HG02938 (cell line): ENCODE measurements at regions not wholly inside any gene's neighbourhood (a gene's known extent, or its start where the extent isn't known, plus 50 kb on each side); places are given as distances from the start of the nearest gene placed in this dataset.

Experiments used
- ATAC-seq: cut with Tn5 transposase; IDR thresholded peaks from one replicate; pipeline ENCODE4 v1.9.1; 2021; ENCODE audit warnings: mild to moderate bottlenecking, moderate library complexity; ENCODE audit not compliant: unreplicated experiment

GRCh38 chr12:43294916-43295315, 257.1 kb downstream of the ADAMTS20 start:
- ATAC-seq = no peak

- no peak for ATAC-seq
Measured at GRCh38 chr12:43294147-43294546, 257.9 kb downstream of the ADAMTS20 start.

- ATAC-seq = no peak
Measured at GRCh38 chr12:43293396-43293795, 258.6 kb downstream of the ADAMTS20 start.

- ATAC-seq = no peak
Measured at GRCh38 chr12:43292699-43293098, 259.3 kb downstream of the ADAMTS20 start.

GRCh38 chr12:43291516-43291915, 260.5 kb downstream of the ADAMTS20 start:
- no peak for ATAC-seq

- ATAC-seq = no peak
Measured at GRCh38 chr12:43290836-43291235, 261.2 kb downstream of the ADAMTS20 start.

- ATAC-seq = no peak
Measured at GRCh38 chr12:43289426-43289801, 262.6 kb downstream of the ADAMTS20 start.

GRCh38 chr12:43288671-43289425, 263.2 kb downstream of the ADAMTS20 start:
- ATAC-seq = no peak

GRCh38 chr12:43287706-43288383, 264.2 kb downstream of the ADAMTS20 start:
- ATAC-seq = no peak

- no peak for ATAC-seq
Measured at GRCh38 chr12:43286986-43287385, 265.0 kb downstream of the ADAMTS20 start.

- ATAC-seq = peak; percentile 86
Measured at GRCh38 chr12:43285159-43285598, 266.8 kb downstream of the ADAMTS20 start.

- ATAC-seq = no peak
Measured at GRCh38 chr12:43284486-43285158, 267.4 kb downstream of the ADAMTS20 start.

- no peak for ATAC-seq
Measured at GRCh38 chr12:43283206-43283605, 268.8 kb downstream of the ADAMTS20 start.

GRCh38 chr12:43282106-43282505, 269.9 kb downstream of the ADAMTS20 start:
- ATAC-seq = no peak

- ATAC-seq = no peak
Measured at GRCh38 chr12:43281563-43281962, 270.4 kb downstream of the ADAMTS20 start.

GRCh38 chr12:43278541-43278832, 273.5 kb downstream of the ADAMTS20 start:
- no peak for ATAC-seq

- peak; percentile 95 for ATAC-seq
Measured at GRCh38 chr12:43277651-43278540, 274.1 kb downstream of the ADAMTS20 start.

- ATAC-seq = no peak
Measured at GRCh38 chr12:43273467-43273866, 278.5 kb downstream of the ADAMTS20 start.

GRCh38 chr12:43271659-43272058, 280.3 kb downstream of the ADAMTS20 start:
- ATAC-seq = no peak

- no peak for ATAC-seq
Measured at GRCh38 chr12:43267818-43268217, 284.2 kb downstream of the ADAMTS20 start.

- no peak for ATAC-seq
Measured at GRCh38 chr12:43261701-43262100, 290.3 kb downstream of the ADAMTS20 start.
